DOHH2 (cell line): ENCODE measurements at regions not wholly inside any gene's neighbourhood (a gene's known extent, or its start where the extent isn't known, plus 50 kb on each side); places are given as distances from the start of the nearest gene placed in this dataset.

Source experiments
- H3F3A ChIP-seq: fragments of 200-600 bp; sonication (generic), shearing (Covaris generic); 2 replicates; pipeline ENCODE4 v1.6.0; 2016; ENCODE audit warnings: antibody characterized with exemption, mild to moderate bottlenecking; ENCODE audit not compliant: control insufficient read depth, insufficient read depth
- H3K27ac ChIP-seq: fragments of 200-600 bp; sonication (generic); 2 replicates; pipeline ENCODE4 v1.5.1; 2014; ENCODE audit warnings: low read depth, mild to moderate bottlenecking, low read length, moderate library complexity
- H3K27me3 ChIP-seq: fragments of 200-600 bp; sonication (generic); 2 replicates; pipeline ENCODE4 v1.6.1; 2014; ENCODE audit warnings: mild to moderate bottlenecking, low read length, mixed read lengths; ENCODE audit not compliant: control insufficient read depth
- H3K36me3 ChIP-seq: fragments of 200-600 bp; sonication (generic); 2 replicates; pipeline ENCODE4 v1.6.1; 2014; ENCODE audit warnings: mild to moderate bottlenecking, low read length, moderate library complexity, mixed read lengths; ENCODE audit not compliant: control insufficient read depth
- H3K4me1 ChIP-seq: fragments of 200-600 bp; sonication (generic); 2 replicates; pipeline ENCODE4 v1.6.1; 2014; ENCODE audit warnings: mild to moderate bottlenecking, low read length, mixed read lengths; ENCODE audit not compliant: control insufficient read depth
- H3K4me2 ChIP-seq: fragments of 200-600 bp; sonication (generic); 2 replicates; pipeline ENCODE4 v1.6.0; 2014; ENCODE audit warnings: mild to moderate bottlenecking, low read length, moderate library complexity
- H3K4me3 ChIP-seq: fragments of 200-600 bp; sonication (generic); 2 replicates; pipeline ENCODE4 v1.5.1; 2014; ENCODE audit warnings: mild to moderate bottlenecking, low read length, mixed read lengths
- H3K79me2 ChIP-seq: fragments of 200-600 bp; sonication (generic); 2 replicates; pipeline ENCODE4 v1.6.1; 2014; ENCODE audit warnings: mild to moderate bottlenecking, low read length, mixed read lengths; ENCODE audit not compliant: control insufficient read depth
- H3K9me2 ChIP-seq: fragments of 200-600 bp; sonication (generic); replicated peaks from 2 replicates; pipeline ENCODE4 v1.6.1; 2014; ENCODE audit warnings: mild to moderate bottlenecking, low read length, mixed read lengths; ENCODE audit not compliant: control insufficient read depth
- H3K9me3 ChIP-seq: fragments of 200-600 bp; sonication (generic); 2 replicates; pipeline ENCODE4 v1.6.1; 2014; ENCODE audit warnings: antibody characterized with exemption, low read length, mixed read lengths; ENCODE audit not compliant: control insufficient read depth, insufficient read depth
- H4K20me1 ChIP-seq: fragments of 200-600 bp; sonication (generic); 2 replicates; pipeline ENCODE4 v1.6.0; 2014; ENCODE audit warnings: low read depth, mild to moderate bottlenecking, antibody characterized with exemption, low read length, moderate library complexity; ENCODE audit not compliant: control insufficient read depth, insufficient read depth
- CTCF ChIP-seq: fragments of 200-600 bp; sonication (generic); IDR thresholded peaks from one replicate; pipeline ENCODE4 v1.5.1; 2014; ENCODE audit warnings: antibody characterized with exemption, mild to moderate bottlenecking, low read depth, low read length; ENCODE audit not compliant: poor library complexity, severe bottlenecking
- EZH2phosphoT487 ChIP-seq: fragments of 200-600 bp; sonication (generic); IDR thresholded peaks from 2 replicates; pipeline ENCODE4 v1.6.1; 2017; ENCODE audit warnings: borderline replicate concordance, mild to moderate bottlenecking, antibody characterized with exemption, low read length, moderate library complexity, mixed read lengths

- Histone ChIP-seq H3K4me1 (no peaks in the 10 kb centered on the region), H3K79me2 (no peaks in the 10 kb centered on the region), H3F3A (no peaks in the 10 kb centered on the region), H3K9me3 (no peaks in the 10 kb centered on the region), H3K36me3 (no peaks in the 10 kb centered on the region), H3K27me3 (no peaks in the 10 kb centered on the region), H3K4me3 (no peak overlapping the region), H3K4me2 (no peak overlapping the region), H3K9me2 (no peaks in the 10 kb centered on the region), H4K20me1 (no peaks in the 10 kb centered on the region), H3K27ac (no peak overlapping the region)
- TF ChIP-seq EZH2phosphoT487: no peak
Measured at GRCh38 chr7:132899-133298, 59.5 kb upstream of the FAM20C start.

DNA sequence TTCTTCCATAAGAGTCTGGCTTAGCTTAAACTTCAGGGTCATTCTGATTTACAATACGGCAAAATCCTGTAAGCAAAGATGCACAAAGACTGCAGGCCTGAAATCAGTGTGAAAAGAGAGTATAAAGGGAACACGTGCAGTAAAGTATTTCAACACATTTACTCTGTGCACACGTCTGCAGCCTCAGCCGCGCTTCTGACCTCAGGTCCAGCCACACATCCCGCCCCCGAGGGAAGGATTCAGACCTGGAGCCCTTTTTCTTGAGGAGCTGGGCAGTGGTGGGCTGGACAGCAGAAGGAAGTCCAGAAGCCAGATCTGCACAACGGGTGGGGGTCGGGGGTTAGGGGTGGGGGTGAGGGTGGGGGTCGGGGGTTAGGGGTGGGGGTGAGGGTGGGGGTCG lies 58.9 kb upstream of the FAM20C start:
- no peaks in the 10 kb centered on the region for H3F3A ChIP-seq
- no peak overlapping the region for H3K4me3 ChIP-seq
- no peak overlapping the region for H3K4me2 ChIP-seq
- H3K79me2 ChIP-seq: no peaks in the 10 kb centered on the region
- H4K20me1 ChIP-seq: no peaks in the 10 kb centered on the region
- H3K27ac ChIP-seq: no peak overlapping the region
- TF ChIP-seq CTCF: no peak
- no peak for TF ChIP-seq EZH2phosphoT487
- H3K27me3 ChIP-seq: no peaks in the 10 kb centered on the region
- H3K4me1 ChIP-seq: no peaks in the 10 kb centered on the region
- H3K9me2 ChIP-seq: no peaks in the 10 kb centered on the region
- H3K9me3 ChIP-seq: no peaks in the 10 kb centered on the region
- no peaks in the 10 kb centered on the region for H3K36me3 ChIP-seq

GRCh38 chr7:134029-134428 lies 58.3 kb upstream of the FAM20C start:
- no peaks in the 10 kb centered on the region for H4K20me1 ChIP-seq
- H3K79me2 ChIP-seq: no peaks in the 10 kb centered on the region
- no peaks in the 10 kb centered on the region for H3K4me1 ChIP-seq
- TF ChIP-seq EZH2phosphoT487 (no peak), CTCF (no peak)
- H3K36me3 ChIP-seq: no peaks in the 10 kb centered on the region
- no peaks in the 10 kb centered on the region for H3K9me3 ChIP-seq
- no peak overlapping the region for H3K4me3 ChIP-seq
- H3K9me2 ChIP-seq: no peaks in the 10 kb centered on the region
- H3K4me2 ChIP-seq: no peak overlapping the region
- no peak overlapping the region for H3K27ac ChIP-seq
- H3K27me3 ChIP-seq: no peaks in the 10 kb centered on the region
- H3F3A ChIP-seq: no peaks in the 10 kb centered on the region

DNA sequence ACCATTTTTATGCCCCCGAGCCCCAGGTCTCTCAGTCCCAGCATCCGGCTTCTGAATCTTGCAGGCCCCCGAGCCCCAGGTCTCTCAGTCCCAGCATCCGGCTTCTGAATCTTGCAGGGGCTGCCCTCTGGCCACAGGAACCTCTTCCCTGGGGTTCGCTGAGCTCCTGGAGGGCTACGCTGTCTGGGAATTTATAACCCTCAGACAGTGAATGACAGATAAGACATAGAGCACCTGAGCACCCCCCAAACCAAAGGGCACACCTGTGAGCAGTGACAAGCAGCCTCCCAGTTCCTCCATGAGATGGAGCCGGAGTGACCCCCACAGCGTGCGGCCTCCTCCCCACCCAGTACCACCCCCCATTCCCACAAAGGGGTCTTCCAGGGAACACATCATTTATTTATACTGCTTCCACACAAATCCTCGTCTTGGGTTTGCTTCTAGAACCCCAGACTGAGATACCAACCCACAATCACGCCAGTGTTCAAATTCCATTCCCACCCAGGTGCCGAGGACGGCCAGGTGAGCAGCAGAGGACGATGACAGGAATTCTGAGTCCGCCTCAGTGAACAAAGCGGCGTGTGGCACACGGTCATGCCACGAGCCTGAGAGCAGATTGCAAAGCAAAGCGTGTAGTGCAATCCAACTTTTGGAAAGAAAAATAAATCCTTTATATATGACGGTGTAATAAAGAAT lies 57.7 kb upstream of the FAM20C start:
- H3K4me3 ChIP-seq: no peak overlapping the region
- no peaks in the 10 kb centered on the region for H4K20me1 ChIP-seq
- H3K4me2 ChIP-seq: no peak overlapping the region
- H3K27ac ChIP-seq: no peak overlapping the region
- TF ChIP-seq EZH2phosphoT487: no peak
- no peaks in the 10 kb centered on the region for H3K9me3 ChIP-seq
- no peaks in the 10 kb centered on the region for H3K9me2 ChIP-seq
- H3F3A ChIP-seq: no peaks in the 10 kb centered on the region
- no peaks in the 10 kb centered on the region for H3K79me2 ChIP-seq
- no peaks in the 10 kb centered on the region for H3K27me3 ChIP-seq
- no peaks in the 10 kb centered on the region for H3K4me1 ChIP-seq
- no peaks in the 10 kb centered on the region for H3K36me3 ChIP-seq
